H9 (cell line): ENCODE measurements at regions not wholly inside any gene's neighbourhood (a gene's known extent, or its start where the extent isn't known, plus 50 kb on each side); places are given as distances from the start of the nearest gene placed in this dataset.

Experiments
- DNase-seq: peaks from one replicate; pipeline ENCODE4 v3.0.0-alpha.2; 2017
- H2AFZ ChIP-seq: one replicate; pipeline ENCODE4 v1.6.1; 2013; ENCODE audit warnings: mild to moderate bottlenecking, low read length, control low read depth, moderate library complexity
- H2AK5ac ChIP-seq: 2 replicates; pipeline ENCODE4 v1.6.1; 2013; ENCODE audit warnings: low read length, control low read depth, mixed read lengths; ENCODE audit not compliant: insufficient read length
- H2BK120ac ChIP-seq: one replicate; pipeline ENCODE4 v1.6.1; 2013; ENCODE audit warnings: low read depth, mild to moderate bottlenecking, low read length, control low read depth, inconsistent platforms; ENCODE audit not compliant: poor library complexity, severe bottlenecking
- H2BK12ac ChIP-seq: 2 replicates; pipeline ENCODE4 v1.6.1; 2013; ENCODE audit warnings: low read length, control low read depth, mixed read lengths, low read depth; ENCODE audit not compliant: insufficient read length
- H2BK15ac ChIP-seq: 2 replicates; pipeline ENCODE4 v1.6.1; 2013; ENCODE audit warnings: low read depth, low read length, control low read depth
- H2BK20ac ChIP-seq: one replicate; pipeline ENCODE4 v1.6.1; 2013; ENCODE audit warnings: low read depth, mild to moderate bottlenecking, low read length, control low read depth, inconsistent platforms; ENCODE audit not compliant: poor library complexity, severe bottlenecking
- H2BK5ac ChIP-seq: 2 replicates; pipeline ENCODE4 v1.6.1; 2013; ENCODE audit warnings: low read length, control low read depth, mixed read lengths; ENCODE audit not compliant: insufficient read length
- H3K14ac ChIP-seq: 2 replicates; pipeline ENCODE4 v1.6.1; 2013; ENCODE audit warnings: low read length, control low read depth; ENCODE audit not compliant: insufficient read depth
- H3K18ac ChIP-seq: 2 replicates; pipeline ENCODE4 v1.6.1; 2013; ENCODE audit warnings: low read depth, mild to moderate bottlenecking, mixed read lengths, low read length, control low read depth; ENCODE audit not compliant: insufficient read length
- H3K23ac ChIP-seq: 2 replicates; pipeline ENCODE4 v1.6.1; 2013; ENCODE audit warnings: low read length, control low read depth, mixed read lengths, low read depth; ENCODE audit not compliant: insufficient read length
- H3K23me2 ChIP-seq: 2 replicates; pipeline ENCODE4 v1.6.1; 2013; ENCODE audit warnings: low read depth, mild to moderate bottlenecking, mixed read lengths, low read length, control low read depth; ENCODE audit not compliant: insufficient read length, poor library complexity, severe bottlenecking
- H3K27ac ChIP-seq: 2 replicates; pipeline ENCODE4 v1.5.1; 2013; ENCODE audit warnings: low read length, control low read depth, mixed read lengths, low read depth; ENCODE audit not compliant: insufficient read length
- H3K27me3 ChIP-seq: 2 replicates; pipeline ENCODE4 v1.6.1; 2013; ENCODE audit warnings: low read length, control low read depth, inconsistent platforms; ENCODE audit not compliant: insufficient read depth
- H3K4ac ChIP-seq: 2 replicates; pipeline ENCODE4 v1.6.1; 2013; ENCODE audit warnings: low read depth, mild to moderate bottlenecking, control low read depth, inconsistent platforms, low read length, moderate library complexity
- H3K4me1 ChIP-seq: 2 replicates; pipeline ENCODE4 v1.6.1; 2013; ENCODE audit warnings: low read length, control low read depth, inconsistent platforms; ENCODE audit not compliant: insufficient read depth
- H3K4me2 ChIP-seq: 2 replicates; pipeline ENCODE4 v1.6.1; 2013; ENCODE audit warnings: low read length, control low read depth, mixed read lengths; ENCODE audit not compliant: insufficient read length, insufficient read depth
- H3K56ac ChIP-seq: 2 replicates; pipeline ENCODE4 v1.6.1; 2013; ENCODE audit warnings: low read depth, mild to moderate bottlenecking, mixed read lengths, low read length, control low read depth; ENCODE audit not compliant: insufficient read length
- H3K79me1 ChIP-seq: 2 replicates; pipeline ENCODE4 v1.6.1; 2013; ENCODE audit warnings: low read depth, mild to moderate bottlenecking, moderate library complexity, low read length, control low read depth, inconsistent platforms; ENCODE audit not compliant: insufficient read depth, poor library complexity, severe bottlenecking
- H3K79me2 ChIP-seq: 2 replicates; pipeline ENCODE4 v1.6.1; 2013; ENCODE audit warnings: low read length, control low read depth, inconsistent platforms; ENCODE audit not compliant: insufficient read depth
- H3K9ac ChIP-seq: 2 replicates; pipeline ENCODE4 v1.6.1; 2013; ENCODE audit warnings: low read length, control low read depth, mixed read lengths; ENCODE audit not compliant: insufficient read length; ENCODE audit errors: extremely low read depth
- H3K9me3 ChIP-seq: one replicate; pipeline ENCODE4 v1.6.1; 2013; ENCODE audit warnings: low read depth, low read length, inconsistent platforms; ENCODE audit not compliant: control insufficient read depth
- H3T11ph ChIP-seq: one replicate; pipeline ENCODE4 v1.6.1; 2013; ENCODE audit warnings: mild to moderate bottlenecking, low read length, control low read depth, inconsistent platforms
- H4K20me1 ChIP-seq: one replicate; pipeline ENCODE4 v1.6.1; 2013; ENCODE audit not compliant: control insufficient read depth, insufficient read length, insufficient read depth
- H4K5ac ChIP-seq: 2 replicates; pipeline ENCODE4 v1.6.1; 2013; ENCODE audit warnings: low read depth, mild to moderate bottlenecking, mixed read lengths, low read length, control low read depth; ENCODE audit not compliant: insufficient read length
- H4K8ac ChIP-seq: replicated peaks from 2 replicates; pipeline ENCODE4 v1.6.1; 2013; ENCODE audit warnings: low read length, control low read depth, mixed read lengths, low read depth; ENCODE audit not compliant: insufficient read length
- H4K91ac ChIP-seq: 2 replicates; pipeline ENCODE4 v1.6.1; 2013; ENCODE audit warnings: low read depth, mild to moderate bottlenecking, moderate library complexity, mixed read lengths, low read length, control low read depth; ENCODE audit not compliant: insufficient read length
- H3K27ac Mint-ChIP-seq, 3 experiments: 2 replicates in 2 of 3; 3 replicates in 1 of 3; pipeline ENCODE4 v1.8.0; 2020 to 2021; ENCODE audit warnings: mixed read lengths in 3 of 3, mild to moderate bottlenecking in 1 of 3, moderate library complexity in 1 of 3
- H3K27me3 Mint-ChIP-seq: 2 replicates; pipeline ENCODE4 v1.8.0; 2021; ENCODE audit warnings: low read depth, mild to moderate bottlenecking, moderate library complexity, mixed read lengths
- H3K36me3 Mint-ChIP-seq, 3 experiments: 2 replicates in 2 of 3; 3 replicates in 1 of 3; pipeline ENCODE4 v1.8.0; 2020 to 2021; ENCODE audit warnings: low read depth in 3 of 3, mixed read lengths in 3 of 3; ENCODE audit not compliant: insufficient read depth in 1 of 3
- H3K4me1 Mint-ChIP-seq, 2 experiments: 2 replicates each; pipeline ENCODE4 v1.8.0; 2020; ENCODE audit warnings: mixed read lengths in 2 of 2
- H3K4me3 Mint-ChIP-seq, 2 experiments: 2 replicates in 1 of 2; 3 replicates in 1 of 2; pipeline ENCODE4 v1.8.0; 2020 to 2021; ENCODE audit warnings: mild to moderate bottlenecking in 2 of 2, mixed read lengths in 2 of 2, moderate library complexity in 1 of 2
- H3K9me3 Mint-ChIP-seq, 2 experiments: 2 replicates in 1 of 2; 3 replicates in 1 of 2; pipeline ENCODE4 v1.8.0; 2020; ENCODE audit warnings: mild to moderate bottlenecking in 2 of 2, mixed read lengths in 2 of 2, moderate library complexity in 1 of 2
- CTCF ChIP-seq: fragments of 200-600 bp; sonication (generic); conservative IDR thresholded peaks from 3 replicates; pipeline ENCODE4 v1.8.0; 2021; ENCODE audit warnings: antibody characterized with exemption, mild to moderate bottlenecking
- WGBS: extraction: QIAGEN DNeasy Blood & Tissue Kit; methylation state at CpG from one replicate; pipeline ENCODE4 v1.1.7; 2013; ENCODE audit warnings: missing lambda C conversion rate, low lambda C conversion rate, mixed read lengths; ENCODE audit not compliant: insufficient read length; ENCODE audit errors: extremely low coverage; 5-methylcytosine and 5-hydroxymethylcytosine counted together

DNA sequence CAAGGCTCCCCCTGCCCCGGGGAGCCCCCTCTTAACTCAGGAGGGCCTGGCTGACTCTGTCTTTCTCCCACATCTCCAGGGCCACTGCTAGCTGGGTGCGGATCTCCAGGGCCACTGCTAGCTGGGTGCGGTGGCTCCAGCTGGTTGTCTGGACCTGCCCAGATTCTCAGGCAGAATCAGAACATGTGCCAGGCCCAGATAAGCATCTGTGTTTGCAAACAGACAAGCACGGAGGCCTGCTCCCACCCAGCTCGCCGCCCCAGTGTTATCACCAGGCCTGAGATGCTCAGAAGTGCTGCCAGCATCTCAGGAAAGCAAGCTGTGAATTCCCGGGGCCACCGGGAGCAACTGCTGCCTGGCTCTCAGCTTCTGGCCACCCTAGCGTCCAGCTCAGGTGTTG is 98.4 kb upstream of the FZD10 start:
- no peak overlapping the region for H3K4ac ChIP-seq
- Mint-ChIP-seq H3K27ac (no peak overlapping the region), H3K9me3 (no peaks in the 10 kb centered on the region; a peak in 2 of 5 replicates), H3K36me3 (no peaks in the 10 kb centered on the region), H3K27me3 (peaks cover 98% of the 10 kb centered on the region), H3K4me3 (no peak overlapping the region), H3K4me1 (peaks cover 5 to 6% of the 10 kb centered on the region in 2 experiments; a peak in 3 of 4 replicates)
- no peak overlapping the region for H4K91ac ChIP-seq
- no peaks in the 10 kb centered on the region for H3K9me3 ChIP-seq
- no peak overlapping the region for H3T11ph ChIP-seq
- H3K23ac ChIP-seq = no peak overlapping the region
- H3K14ac ChIP-seq = no peak overlapping the region
- no peak overlapping the region for H3K9ac ChIP-seq
- no peak overlapping the region for H3K18ac ChIP-seq
- no peak overlapping the region for H2AK5ac ChIP-seq
- H2BK120ac ChIP-seq = no peak overlapping the region
- H2BK5ac ChIP-seq = no peak overlapping the region
- H2BK20ac ChIP-seq = no peak overlapping the region
- no peak overlapping the region for H4K8ac ChIP-seq
- H4K20me1 ChIP-seq = no peaks in the 10 kb centered on the region
- no peaks in the 10 kb centered on the region for H3K23me2 ChIP-seq
- H3K56ac ChIP-seq = no peak overlapping the region
- H2BK15ac ChIP-seq = no peak overlapping the region
- TF ChIP-seq CTCF = no peak
- no peak overlapping the region for H2BK12ac ChIP-seq
- no peaks in the 10 kb centered on the region for H3K79me2 ChIP-seq
- H3K79me1 ChIP-seq = no peaks in the 10 kb centered on the region
- H2AFZ ChIP-seq = no peak overlapping the region
- no peak overlapping the region for H3K4me2 ChIP-seq
- H4K5ac ChIP-seq = no peak overlapping the region
- no peaks in the 10 kb centered on the region for H3K4me1 ChIP-seq
- no peaks in the 10 kb centered on the region; the same call in 1 of the 2 replicates for H3K27me3 ChIP-seq
- WGBS = no CpG with 5 or more reads among the region's 9 CpGs
- no peak overlapping the region for H3K27ac ChIP-seq
- no peak for DNase-seq
